Liver (tissue), 3 donors: ENCODE measurements at regions not wholly inside any gene's neighbourhood (a gene's known extent, or its start where the extent isn't known, plus 50 kb on each side); places are given as distances from the start of the nearest gene placed in this dataset.

Experiments used
- CTCF ChIP-seq: fragments of 150-350 bp; IDR thresholded peaks from 2 replicates; pipeline ENCODE4 v1.5.1; 2017; ENCODE audit warnings: improper control_type of control experiment, low read depth, low read length; ENCODE audit not compliant: missing input control
- EGR1 ChIP-seq, 2 donors: IDR thresholded peaks; 2 replicates each; pipeline ENCODE4 v1.6.1; 2016 to 2018; ENCODE audit warnings: antibody characterized with exemption in 2 of 2, low read depth in 2 of 2
- GABPA ChIP-seq, 2 donors: IDR thresholded peaks in 1 of 2; conservative IDR thresholded peaks in 1 of 2; 2 replicates each; pipeline ENCODE4 v1.6.1; 2016; ENCODE audit warnings: antibody characterized with exemption in 2 of 2, mild to moderate bottlenecking in 1 of 2, moderate library complexity in 1 of 2
- HNF4A ChIP-seq, 2 donors: conservative IDR thresholded peaks; 2 replicates each; pipeline ENCODE4 v1.6.1; 2016; ENCODE audit warnings: antibody characterized with exemption in 2 of 2, mild to moderate bottlenecking in 2 of 2
- JUND ChIP-seq, 2 donors: IDR thresholded peaks; 2 replicates each; pipeline ENCODE4 v1.6.1; 2016; ENCODE audit warnings: antibody characterized with exemption in 2 of 2
- RAD21 ChIP-seq, 2 donors: IDR thresholded peaks; 2 replicates each; pipeline ENCODE4 v1.6.1; 2016; ENCODE audit warnings: antibody characterized with exemption in 2 of 2, mild to moderate bottlenecking in 2 of 2
- TAF1 ChIP-seq: conservative IDR thresholded peaks from 2 replicates; pipeline ENCODE4 v1.6.1; 2016; ENCODE audit warnings: antibody characterized with exemption, mild to moderate bottlenecking
- YY1 ChIP-seq: IDR thresholded peaks from 2 replicates; pipeline ENCODE4 v1.6.1; 2016; ENCODE audit warnings: antibody characterized with exemption, mild to moderate bottlenecking
- TF ChIP-seq, protein P1 (sequence below): IDR thresholded peaks from 2 replicates; pipeline ENCODE4 v1.6.1; 2016; ENCODE audit warnings: antibody characterized with exemption, mild to moderate bottlenecking
- TF ChIP-seq, protein P2 (sequence below): IDR thresholded peaks from 2 replicates; pipeline ENCODE4 v1.6.1; 2016; ENCODE audit warnings: antibody characterized with exemption
- TF ChIP-seq, protein P3 (sequence below): IDR thresholded peaks from 2 replicates; pipeline ENCODE4 v1.6.1; 2016; ENCODE audit warnings: antibody characterized with exemption
- donor health status: healthy.
- donor health status: healthy.

DNA sequence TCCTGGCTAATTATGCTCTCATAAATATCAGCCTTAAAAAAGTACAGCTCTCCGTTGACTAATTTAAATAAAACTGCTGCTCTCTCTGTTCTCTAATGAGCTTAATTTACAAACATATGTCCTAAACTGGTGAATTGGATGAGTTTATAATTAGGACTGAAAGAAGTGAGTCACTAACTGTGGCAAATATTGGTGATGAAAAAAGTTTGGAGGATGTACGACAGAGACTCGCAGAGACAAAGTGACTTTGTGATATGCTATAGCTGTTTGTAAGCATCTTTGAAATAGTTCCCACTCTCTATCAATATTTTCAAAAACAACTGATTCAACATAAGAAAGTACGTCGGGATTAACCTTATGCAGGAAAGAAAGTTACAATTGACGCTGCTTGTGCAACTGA lies 138.9 kb upstream of the TMEFF2 start:
- TF ChIP-seq CTCF (no peak), YY1 (no peak), TAF1 (no peak), EGR1 (IDR thresholded peaks at IDR 0.05; ENCODE audit: low read depth in 2 of 2) (no peak), RAD21 (IDR thresholded peaks at IDR 0.05) (no peak), JUND (IDR thresholded peaks at IDR 0.05) (no peak), GABPA (IDR thresholded peaks at IDR 0.05 in 1 of 2, conservative IDR thresholded peaks at IDR 0.05 in 1 of 2) (no peak), HNF4A (conservative IDR thresholded peaks at IDR 0.05) (no peak)
- TF ChIP-seq, protein P1, sequence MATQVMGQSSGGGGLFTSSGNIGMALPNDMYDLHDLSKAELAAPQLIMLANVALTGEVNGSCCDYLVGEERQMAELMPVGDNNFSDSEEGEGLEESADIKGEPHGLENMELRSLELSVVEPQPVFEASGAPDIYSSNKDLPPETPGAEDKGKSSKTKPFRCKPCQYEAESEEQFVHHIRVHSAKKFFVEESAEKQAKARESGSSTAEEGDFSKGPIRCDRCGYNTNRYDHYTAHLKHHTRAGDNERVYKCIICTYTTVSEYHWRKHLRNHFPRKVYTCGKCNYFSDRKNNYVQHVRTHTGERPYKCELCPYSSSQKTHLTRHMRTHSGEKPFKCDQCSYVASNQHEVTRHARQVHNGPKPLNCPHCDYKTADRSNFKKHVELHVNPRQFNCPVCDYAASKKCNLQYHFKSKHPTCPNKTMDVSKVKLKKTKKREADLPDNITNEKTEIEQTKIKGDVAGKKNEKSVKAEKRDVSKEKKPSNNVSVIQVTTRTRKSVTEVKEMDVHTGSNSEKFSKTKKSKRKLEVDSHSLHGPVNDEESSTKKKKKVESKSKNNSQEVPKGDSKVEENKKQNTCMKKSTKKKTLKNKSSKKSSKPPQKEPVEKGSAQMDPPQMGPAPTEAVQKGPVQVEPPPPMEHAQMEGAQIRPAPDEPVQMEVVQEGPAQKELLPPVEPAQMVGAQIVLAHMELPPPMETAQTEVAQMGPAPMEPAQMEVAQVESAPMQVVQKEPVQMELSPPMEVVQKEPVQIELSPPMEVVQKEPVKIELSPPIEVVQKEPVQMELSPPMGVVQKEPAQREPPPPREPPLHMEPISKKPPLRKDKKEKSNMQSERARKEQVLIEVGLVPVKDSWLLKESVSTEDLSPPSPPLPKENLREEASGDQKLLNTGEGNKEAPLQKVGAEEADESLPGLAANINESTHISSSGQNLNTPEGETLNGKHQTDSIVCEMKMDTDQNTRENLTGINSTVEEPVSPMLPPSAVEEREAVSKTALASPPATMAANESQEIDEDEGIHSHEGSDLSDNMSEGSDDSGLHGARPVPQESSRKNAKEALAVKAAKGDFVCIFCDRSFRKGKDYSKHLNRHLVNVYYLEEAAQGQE = no peak
- TF ChIP-seq, protein P2, sequence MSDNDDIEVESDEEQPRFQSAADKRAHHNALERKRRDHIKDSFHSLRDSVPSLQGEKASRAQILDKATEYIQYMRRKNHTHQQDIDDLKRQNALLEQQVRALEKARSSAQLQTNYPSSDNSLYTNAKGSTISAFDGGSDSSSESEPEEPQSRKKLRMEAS = no peak
- TF ChIP-seq, protein P3, sequence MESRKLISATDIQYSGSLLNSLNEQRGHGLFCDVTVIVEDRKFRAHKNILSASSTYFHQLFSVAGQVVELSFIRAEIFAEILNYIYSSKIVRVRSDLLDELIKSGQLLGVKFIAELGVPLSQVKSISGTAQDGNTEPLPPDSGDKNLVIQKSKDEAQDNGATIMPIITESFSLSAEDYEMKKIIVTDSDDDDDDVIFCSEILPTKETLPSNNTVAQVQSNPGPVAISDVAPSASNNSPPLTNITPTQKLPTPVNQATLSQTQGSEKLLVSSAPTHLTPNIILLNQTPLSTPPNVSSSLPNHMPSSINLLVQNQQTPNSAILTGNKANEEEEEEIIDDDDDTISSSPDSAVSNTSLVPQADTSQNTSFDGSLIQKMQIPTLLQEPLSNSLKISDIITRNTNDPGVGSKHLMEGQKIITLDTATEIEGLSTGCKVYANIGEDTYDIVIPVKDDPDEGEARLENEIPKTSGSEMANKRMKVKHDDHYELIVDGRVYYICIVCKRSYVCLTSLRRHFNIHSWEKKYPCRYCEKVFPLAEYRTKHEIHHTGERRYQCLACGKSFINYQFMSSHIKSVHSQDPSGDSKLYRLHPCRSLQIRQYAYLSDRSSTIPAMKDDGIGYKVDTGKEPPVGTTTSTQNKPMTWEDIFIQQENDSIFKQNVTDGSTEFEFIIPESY = no peak
